Prostate gland (tissue), 2 donors: ENCODE measurements at regions not wholly inside any gene's neighbourhood (a gene's known extent, or its start where the extent isn't known, plus 50 kb on each side); places are given as distances from the start of the nearest gene placed in this dataset.

ENCODE experiments used
- POLR2A ChIP-seq: fragments of 450-650 bp; IDR thresholded peaks from one replicate; pipeline ENCODE4 v1.6.1; 2016; ENCODE audit warnings: antibody characterized with exemption, mild to moderate bottlenecking
- TF ChIP-seq, protein P1 (sequence below), 4 experiments: fragments of 200-600 bp in 2 of 4; fragments of 450-650 bp in 2 of 4; sonication (generic) in 2 of 4; IDR thresholded peaks; 1 replicate in 3 of 4; 2 replicates in 1 of 4; pipeline ENCODE4 v1.5.1; 2016 to 2019; ENCODE audit warnings: antibody characterized with exemption in 4 of 4, mild to moderate bottlenecking in 2 of 4, moderate library complexity in 2 of 4

DNA sequence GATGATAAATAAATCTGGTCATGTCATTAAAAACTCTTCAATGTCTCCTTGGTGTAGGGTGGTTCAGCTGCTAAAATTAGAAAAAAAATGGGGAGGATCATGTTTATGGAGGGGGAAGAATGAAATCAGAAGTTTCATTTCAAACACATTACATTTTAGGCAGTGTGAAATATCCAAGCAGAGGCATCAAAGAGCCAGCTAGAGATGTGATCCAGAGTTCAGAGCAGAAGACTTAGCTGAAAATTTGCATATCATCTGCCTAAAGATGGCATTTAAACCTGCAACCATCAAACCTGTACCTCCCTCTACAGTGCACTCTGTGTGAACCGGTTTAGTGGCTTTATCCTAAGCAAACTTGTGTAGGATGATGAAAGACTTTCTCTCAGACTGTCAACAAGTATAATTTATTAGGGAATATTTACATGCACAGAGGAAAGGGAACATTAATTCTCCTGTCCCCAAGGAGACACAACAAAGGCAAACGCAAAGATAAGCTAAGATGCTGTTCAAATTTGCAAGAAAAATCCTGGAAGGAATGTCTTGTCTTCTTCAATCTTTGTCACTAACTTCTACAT, 84.8 kb upstream of the PLEKHG1 start:
- no peak for TF ChIP-seq POLR2A
- TF ChIP-seq, protein P1, sequence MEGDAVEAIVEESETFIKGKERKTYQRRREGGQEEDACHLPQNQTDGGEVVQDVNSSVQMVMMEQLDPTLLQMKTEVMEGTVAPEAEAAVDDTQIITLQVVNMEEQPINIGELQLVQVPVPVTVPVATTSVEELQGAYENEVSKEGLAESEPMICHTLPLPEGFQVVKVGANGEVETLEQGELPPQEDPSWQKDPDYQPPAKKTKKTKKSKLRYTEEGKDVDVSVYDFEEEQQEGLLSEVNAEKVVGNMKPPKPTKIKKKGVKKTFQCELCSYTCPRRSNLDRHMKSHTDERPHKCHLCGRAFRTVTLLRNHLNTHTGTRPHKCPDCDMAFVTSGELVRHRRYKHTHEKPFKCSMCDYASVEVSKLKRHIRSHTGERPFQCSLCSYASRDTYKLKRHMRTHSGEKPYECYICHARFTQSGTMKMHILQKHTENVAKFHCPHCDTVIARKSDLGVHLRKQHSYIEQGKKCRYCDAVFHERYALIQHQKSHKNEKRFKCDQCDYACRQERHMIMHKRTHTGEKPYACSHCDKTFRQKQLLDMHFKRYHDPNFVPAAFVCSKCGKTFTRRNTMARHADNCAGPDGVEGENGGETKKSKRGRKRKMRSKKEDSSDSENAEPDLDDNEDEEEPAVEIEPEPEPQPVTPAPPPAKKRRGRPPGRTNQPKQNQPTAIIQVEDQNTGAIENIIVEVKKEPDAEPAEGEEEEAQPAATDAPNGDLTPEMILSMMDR (IDR thresholded peaks at IDR 0.05) = no peak
